HG02938 (cell line): ENCODE measurements at regions not wholly inside any gene's neighbourhood (a gene's known extent, or its start where the extent isn't known, plus 50 kb on each side); places are given as distances from the start of the nearest gene placed in this dataset.

Experiments used
- ATAC-seq: cut with Tn5 transposase; IDR thresholded peaks from one replicate; pipeline ENCODE4 v1.9.1; 2021; ENCODE audit warnings: mild to moderate bottlenecking, moderate library complexity; ENCODE audit not compliant: unreplicated experiment

DNA sequence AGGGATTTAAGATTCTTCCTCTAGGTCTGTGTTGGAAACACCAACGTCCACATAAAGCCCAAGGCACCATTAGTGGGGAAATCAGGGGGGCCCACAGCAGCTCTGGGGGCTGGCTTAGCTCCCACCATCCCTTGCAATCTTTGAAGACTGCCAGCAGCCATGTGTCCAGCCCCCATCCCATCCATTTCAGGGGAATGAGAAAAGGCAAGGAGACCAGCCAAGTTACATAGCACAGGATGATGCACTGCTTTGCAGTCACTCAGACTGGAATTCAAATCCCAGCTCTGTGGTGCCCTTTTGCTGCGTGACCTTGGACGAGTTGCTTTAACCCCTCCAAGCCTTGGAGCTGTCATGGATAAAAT is 108.9 kb upstream of the ZMIZ1 start:
- ATAC-seq = no peak

GRCh38 chr10:78960316-78960800 is 108.4 kb upstream of the ZMIZ1 start:
- ATAC-seq = no peak

- ATAC-seq = no peak
Observed at GRCh38 chr10:78961760-78962159, 107.0 kb upstream of the ZMIZ1 start.

DNA sequence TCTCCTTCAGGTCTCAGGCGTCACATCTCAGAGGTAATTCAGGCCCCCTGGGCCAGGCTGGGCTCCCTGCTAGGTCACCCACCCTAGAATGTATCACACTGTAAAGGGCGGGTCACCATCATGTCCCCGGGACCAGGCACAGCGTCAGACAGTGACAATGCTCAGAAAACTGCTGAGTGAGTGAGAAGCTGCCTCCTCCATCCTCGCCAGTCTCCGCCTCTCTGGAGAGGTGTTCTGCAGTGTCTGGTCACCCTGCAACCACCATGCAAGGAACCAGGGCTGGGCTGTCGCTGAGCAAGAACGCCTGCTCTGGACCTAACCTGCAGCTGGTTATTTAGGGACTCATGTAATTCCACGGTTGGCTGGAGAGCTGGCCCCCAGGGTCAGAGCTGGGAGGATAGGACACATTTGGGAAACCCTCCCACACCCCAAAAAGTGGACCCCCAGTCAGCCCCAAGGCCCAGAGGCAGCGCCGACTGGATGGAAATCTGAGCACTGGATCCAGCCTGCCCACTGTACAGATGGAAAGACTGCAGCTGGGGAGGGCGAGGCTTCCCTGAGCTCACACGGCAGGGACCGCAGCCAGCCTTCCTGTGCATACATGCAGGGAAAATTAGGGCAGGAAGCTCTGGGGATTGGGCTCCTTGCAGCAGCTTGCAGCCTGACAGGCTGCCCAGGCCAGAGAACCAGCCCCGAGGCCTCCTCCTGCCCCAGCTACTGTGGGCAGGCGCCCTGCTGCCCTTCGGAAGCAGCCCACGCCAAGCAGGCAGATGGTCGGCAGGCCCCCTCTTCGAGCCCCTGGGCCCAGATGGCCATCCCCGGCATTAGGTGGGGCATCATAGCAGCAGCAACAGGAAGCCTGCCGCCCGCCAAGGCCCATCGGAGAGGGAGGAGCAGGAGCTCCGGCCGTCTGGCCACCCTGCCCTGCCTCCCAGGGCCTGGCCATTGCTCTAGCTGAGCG is 105.4 kb upstream of the ZMIZ1 start:
- no peak for ATAC-seq

- no peak for ATAC-seq
Observed at GRCh38 chr10:78964274-78964951, 104.4 kb upstream of the ZMIZ1 start.

DNA sequence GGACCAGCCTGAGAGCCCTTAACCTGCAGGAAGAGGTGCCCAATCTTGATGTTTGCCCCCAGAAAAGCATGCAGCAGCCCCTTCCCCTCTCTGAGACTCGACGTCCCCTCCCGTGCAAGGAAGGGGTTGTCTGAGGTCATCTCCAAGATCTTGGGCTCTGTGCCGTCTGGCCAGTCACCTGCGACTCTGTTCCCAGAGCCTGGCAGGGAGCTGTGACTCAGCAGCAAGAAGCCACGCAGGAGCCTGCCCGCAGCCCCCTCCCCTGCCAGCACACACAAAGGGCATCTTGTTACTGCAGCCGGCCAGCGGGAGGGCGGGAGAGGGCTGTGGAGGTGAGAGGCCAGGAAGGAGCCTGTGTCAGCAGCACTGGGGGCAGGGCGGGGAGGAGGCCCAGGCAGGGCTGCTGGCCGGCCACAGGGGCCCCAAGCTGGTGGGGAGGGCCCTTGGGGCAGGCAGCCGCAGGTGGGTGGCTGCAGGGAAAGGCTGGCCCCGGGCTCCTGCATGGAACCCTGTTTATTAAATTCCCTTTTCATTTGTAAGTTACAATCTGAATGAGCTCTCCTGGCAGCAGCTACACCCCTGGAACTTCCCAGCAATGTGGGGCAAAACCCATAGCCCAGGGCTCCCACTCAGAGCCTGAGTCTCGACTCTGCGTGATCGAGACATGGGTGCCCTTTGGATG is 103.7 kb upstream of the ZMIZ1 start:
- ATAC-seq = no peak

- no peak for ATAC-seq
Observed at GRCh38 chr10:78966182-78966787, 102.5 kb upstream of the ZMIZ1 start.

DNA sequence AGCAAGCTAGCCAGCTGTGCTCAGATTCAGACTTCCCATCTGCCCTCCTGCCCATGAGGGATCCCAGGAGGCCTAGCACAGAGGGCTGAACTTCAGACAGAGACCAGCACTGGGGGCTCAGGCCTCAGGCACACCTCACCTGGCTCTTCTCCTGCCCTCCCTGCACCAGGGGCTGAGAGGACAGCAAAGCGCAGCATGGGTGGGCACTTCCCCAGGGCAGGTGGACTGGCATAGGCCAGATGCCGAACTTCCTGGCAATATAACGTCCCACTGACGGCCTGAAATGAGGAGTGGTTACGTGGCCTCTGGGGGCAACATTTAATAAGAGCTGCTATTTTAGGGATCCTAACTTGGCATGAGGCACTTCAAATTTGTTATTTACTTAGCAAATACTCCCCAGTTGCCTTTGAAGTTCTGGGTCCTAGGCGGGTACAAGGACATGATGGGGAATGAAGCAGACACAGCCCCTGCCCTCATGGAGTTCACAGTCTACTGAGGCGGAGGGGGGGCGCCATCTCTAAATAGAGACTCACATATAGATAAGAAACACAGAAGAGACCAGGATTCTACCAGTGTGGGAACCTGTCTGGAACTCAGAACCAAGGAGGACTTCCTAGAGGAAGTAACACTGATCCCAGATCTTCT is 101.8 kb upstream of the ZMIZ1 start:
- no peak for ATAC-seq

GRCh38 chr10:78968300-78968942 is 100.3 kb upstream of the ZMIZ1 start:
- ATAC-seq = no peak

DNA sequence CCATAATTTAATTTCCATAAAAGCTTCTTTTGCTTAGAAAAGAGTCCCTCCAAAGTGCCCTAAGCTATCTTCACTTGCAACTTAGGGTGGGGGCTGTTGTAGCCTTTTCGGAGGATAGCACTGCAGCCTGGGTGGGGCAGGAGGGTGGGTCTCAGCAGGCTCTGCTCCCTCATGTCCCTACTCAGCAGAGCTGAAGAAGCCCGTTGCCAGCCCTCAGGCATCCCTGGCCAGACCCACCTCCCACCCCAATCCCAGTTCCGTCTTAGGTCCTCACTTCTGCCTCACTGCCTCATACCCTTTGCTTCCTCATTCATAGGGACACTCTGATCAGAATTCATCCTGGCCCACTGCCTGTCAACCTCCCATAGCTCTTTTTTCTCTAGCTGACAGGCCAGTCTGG is 99.8 kb upstream of the ZMIZ1 start:
- ATAC-seq = no peak

GRCh38 chr10:78969719-78970118 is 99.0 kb upstream of the ZMIZ1 start:
- no peak for ATAC-seq

DNA sequence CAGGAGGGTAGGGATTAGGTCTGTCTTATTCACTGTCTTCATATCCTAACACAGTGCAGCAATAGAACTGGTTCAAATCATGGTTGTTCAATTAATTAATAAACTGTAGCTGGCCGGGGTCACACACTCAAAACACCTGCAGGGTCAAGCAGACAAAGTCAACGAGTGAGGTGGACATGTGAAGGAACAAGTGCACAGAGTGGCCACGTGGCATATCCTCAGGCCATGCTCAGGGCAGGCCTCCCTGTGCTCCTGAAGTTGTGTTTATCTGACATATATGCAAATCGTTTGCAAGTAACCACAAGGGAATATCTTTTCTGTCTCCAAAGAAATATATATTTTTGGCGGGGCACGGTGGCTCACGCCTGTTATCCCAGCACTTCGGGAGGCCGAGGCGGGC is 98.5 kb upstream of the ZMIZ1 start:
- ATAC-seq = no peak

- no peak for ATAC-seq
Observed at GRCh38 chr10:78971094-78971682, 97.6 kb upstream of the ZMIZ1 start.

DNA sequence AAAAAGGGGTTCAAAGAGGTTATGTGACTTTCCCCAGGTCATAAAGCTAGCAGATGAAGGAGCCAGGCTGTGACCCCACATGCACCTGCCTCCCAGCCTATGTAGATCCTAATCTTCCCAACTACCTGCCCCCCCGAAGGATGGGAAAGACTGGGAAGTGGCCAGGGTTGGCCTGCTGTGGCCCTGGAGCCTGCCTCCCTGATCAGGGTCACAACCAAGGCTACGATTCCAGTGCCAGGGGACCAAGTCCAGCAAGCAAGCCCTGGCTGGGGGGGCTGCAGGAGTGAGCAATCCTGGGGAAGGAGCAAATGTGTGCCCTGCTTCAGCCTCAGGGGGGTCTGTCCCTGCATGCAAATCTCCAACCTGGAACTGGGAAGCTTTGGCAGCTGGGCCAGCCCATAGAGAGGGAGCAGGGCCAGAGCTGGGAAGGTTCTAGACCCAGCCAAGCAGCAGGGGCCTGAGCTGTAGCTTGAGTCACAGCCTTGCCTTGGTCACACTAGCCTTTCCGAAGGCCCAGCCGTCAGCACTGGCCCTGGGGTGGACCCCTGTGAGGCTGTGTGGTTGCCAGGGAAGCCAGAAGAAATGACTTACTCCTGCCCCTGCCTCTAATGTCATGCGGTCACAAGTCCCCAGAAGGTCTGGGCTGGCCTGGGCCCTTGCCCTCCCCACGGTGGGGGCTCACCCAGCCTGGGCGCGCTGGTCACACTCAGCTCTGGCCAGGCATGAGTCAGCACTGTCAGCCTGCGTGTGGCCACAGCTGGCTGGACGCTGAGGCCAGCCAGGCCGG is 96.4 kb upstream of the ZMIZ1 start:
- no peak for ATAC-seq

DNA sequence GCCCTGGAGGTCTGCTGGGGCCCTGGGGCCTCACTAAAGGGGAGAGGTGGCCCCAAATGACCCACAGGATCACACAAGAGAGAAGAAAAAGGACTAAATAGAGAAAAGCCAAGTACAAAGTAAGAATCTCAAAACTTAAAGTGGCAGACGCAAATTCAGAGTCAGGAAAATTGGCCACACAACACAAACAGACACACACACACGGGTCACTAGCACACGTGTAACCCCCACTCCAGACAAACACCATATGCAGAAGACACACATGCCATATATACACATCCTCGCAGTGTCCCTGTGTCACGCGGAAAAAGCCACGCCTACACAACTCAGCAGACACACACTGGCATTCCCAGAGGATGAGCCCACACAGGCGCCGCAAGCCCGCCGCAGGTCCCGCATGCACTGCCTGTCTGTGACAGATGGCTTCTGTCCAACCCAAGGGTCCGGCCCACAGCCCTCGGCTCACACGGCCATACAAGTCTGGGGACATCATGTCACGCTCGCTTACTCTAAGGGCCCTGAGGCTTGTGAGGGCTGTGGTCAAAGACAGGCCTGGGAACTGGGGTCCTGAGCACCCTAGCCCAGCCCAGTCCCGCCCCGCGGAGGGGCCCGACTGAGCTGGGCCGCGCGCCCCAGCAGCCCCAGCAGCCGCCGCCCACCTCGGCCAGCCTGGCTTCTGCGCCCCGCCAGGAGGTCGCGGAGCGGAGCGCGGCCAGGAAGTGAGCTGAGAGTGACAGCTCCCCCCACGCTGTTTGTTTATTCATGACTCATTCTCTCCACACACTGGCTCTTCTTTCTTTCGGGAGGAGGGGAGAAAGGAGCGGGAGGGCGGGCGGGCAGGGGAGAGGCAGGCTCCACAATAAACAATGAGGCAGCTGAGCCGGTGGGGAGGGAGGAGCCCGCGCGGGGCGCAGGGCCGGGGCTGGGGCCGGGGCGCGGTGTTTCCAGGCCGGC is 95.5 kb upstream of the ZMIZ1 start:
- ATAC-seq = peak; percentile 88

DNA sequence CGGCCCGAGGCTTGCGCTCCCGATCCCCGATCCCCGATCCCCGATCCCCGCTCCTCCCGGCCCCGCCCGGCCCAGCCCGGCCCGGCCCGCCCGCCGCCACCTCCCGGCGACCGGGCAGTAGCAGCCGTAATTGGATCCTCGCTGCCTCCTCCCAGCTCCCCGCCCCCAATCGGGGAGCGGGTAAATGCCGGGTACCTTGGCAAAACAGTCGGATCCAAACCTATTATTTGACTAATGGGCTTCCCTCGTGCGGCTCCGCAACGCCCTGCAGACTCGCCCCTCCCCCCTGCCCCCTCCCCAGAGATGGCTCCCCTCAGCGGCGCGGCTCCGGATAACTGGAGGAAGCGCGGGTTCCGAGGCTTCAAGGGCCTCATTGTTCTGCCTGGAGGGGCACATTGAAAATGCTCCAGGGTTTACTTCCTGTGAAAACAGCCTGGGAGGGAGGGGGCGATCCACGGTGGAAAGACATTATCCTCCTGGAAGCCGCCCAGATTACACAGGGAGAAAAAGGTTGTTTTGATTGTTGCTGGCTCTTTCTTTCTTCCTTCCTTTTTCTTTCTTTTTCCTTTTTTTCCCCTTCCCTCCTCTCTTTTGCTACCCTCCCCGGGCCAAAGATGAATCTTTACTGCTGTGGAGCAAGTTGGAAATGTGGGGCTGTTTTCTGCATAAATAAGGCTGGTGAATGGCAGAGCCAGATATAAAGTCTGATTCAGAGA is 94.7 kb upstream of the ZMIZ1 start:
- peak; percentile 32 for ATAC-seq

GRCh38 chr10:78974617-78975317 is 94.0 kb upstream of the ZMIZ1 start:
- no peak for ATAC-seq
